ENCODE measurements at regions not wholly inside any gene's neighbourhood (a gene's known extent, or its start where the extent isn't known, plus 50 kb on each side); places are given as distances from the start of the nearest gene placed in this dataset.
A peak's percentile ranks its signal among the peaks of the same experiment; 100 is the strongest.

DNA sequence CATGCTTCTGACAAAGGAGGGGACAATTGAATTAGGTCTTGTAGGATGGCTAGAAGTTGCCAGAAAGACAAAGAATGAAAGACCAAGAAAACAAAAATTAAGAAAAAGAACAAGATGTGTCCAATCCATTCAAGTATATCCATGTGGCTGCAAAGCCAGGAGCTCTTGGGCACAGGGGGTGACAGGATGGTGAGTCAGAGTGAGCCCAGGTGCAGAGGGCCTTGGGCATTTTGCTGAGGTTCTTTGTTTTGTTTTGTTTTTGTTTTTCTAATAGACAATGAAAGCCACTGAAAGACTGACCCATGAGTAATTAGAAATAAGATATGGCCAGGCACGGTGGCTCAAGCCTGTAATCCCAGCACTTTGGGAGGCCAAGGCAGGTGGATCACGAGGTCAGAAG is 104.6 kb upstream of the KLHL29 start:
- BruUV-seq (replicated peaks), result no TSS peak
- ChIA-PET POLR2A (no interaction called here), RAD21 (ENCODE audit: low non-redundant PET in 1 of 2, low total read pairs in 2 of 2, uncharacterized antibody in 2 of 2, unreplicated experiment in 2 of 2) (no interaction called here), CTCF (no interaction called here)
- no peak overlapping the region for H3K4me2 ChIP-seq (ENCODE audit: low read length)
- DNase-seq (ENCODE audit: low read depth, low spot score) (no peak), ATAC-seq (peak; percentile 40; the same call in 1 of the 2 replicates)
- no peak overlapping the region for H3K9ac ChIP-seq (ENCODE audit: low read length)
- intact Hi-C loops (cut with micrococcal nuclease), result no loop called here
- no peak overlapping the region for H3K27ac ChIP-seq (ENCODE audit: low read depth, low read length)
- H3K79me2 ChIP-seq (ENCODE audit: insufficient read depth, low read length), result no peaks in the 10 kb centered on the region
- H3K36me3 ChIP-seq (ENCODE audit: control insufficient read depth in 1 of 2, insufficient read depth in 2 of 2, low read length in 2 of 2), result no peaks in the 10 kb centered on the region
- H3K4me1 ChIP-seq (ENCODE audit: control insufficient read depth in 1 of 2, insufficient read depth in 2 of 2, low read length in 2 of 2), result peaks cover 0 to 12% of the 10 kb centered on the region in 2 experiments; a peak in 1 of 4 replicates
- no peak overlapping the region for H3K4me3 ChIP-seq (replicated peaks in 1 of 2; ENCODE audit: low read depth in 1 of 2, low read length in 2 of 2)
- no peak overlapping the region for H2AFZ ChIP-seq (ENCODE audit: low read depth, low read length, poor library complexity, severe bottlenecking)
- TF ChIP-seq EZH2phosphoT487 (IDR thresholded peaks at IDR 0.05; ENCODE audit: borderline replicate concordance) (no peak), SP1 (IDR thresholded peaks at IDR 0.05; ENCODE audit: low read depth) (no peak), EGR1 (IDR thresholded peaks at IDR 0.05; ENCODE audit: low read depth) (no peak), SRF (IDR thresholded peaks at IDR 0.05; ENCODE audit: low read depth) (no peak), YY1 (IDR thresholded peaks at IDR 0.05; ENCODE audit: extremely low read depth, insufficient replicate concordance, low read depth, low read length) (no peak), CBX3 (IDR thresholded peaks at IDR 0.05; ENCODE audit: low read depth) (no peak), SIN3A (IDR thresholded peaks at IDR 0.05; ENCODE audit: low read depth) (no peak), EZH2 (IDR thresholded peaks at IDR 0.05) (no peak), TCF7L2 (IDR thresholded peaks at IDR 0.05; ENCODE audit: borderline replicate concordance, extremely low read depth, insufficient read depth, insufficient read length) (no peak), RAD21 (IDR thresholded peaks at IDR 0.05; ENCODE audit: low read depth) (no peak), POLR2A (IDR thresholded peaks at IDR 0.05; ENCODE audit: borderline replicate concordance, extremely low read depth, insufficient read depth, insufficient read length) (no peak), ZNF274 (IDR thresholded peaks at IDR 0.05; ENCODE audit: low read depth, low read length) (no peak), FOSL1 (IDR thresholded peaks at IDR 0.05; ENCODE audit: low read depth) (no peak)
- TF ChIP-seq, protein P1, sequence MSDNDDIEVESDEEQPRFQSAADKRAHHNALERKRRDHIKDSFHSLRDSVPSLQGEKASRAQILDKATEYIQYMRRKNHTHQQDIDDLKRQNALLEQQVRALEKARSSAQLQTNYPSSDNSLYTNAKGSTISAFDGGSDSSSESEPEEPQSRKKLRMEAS (IDR thresholded peaks at IDR 0.05), result no peak
- TF ChIP-seq, protein P2, sequence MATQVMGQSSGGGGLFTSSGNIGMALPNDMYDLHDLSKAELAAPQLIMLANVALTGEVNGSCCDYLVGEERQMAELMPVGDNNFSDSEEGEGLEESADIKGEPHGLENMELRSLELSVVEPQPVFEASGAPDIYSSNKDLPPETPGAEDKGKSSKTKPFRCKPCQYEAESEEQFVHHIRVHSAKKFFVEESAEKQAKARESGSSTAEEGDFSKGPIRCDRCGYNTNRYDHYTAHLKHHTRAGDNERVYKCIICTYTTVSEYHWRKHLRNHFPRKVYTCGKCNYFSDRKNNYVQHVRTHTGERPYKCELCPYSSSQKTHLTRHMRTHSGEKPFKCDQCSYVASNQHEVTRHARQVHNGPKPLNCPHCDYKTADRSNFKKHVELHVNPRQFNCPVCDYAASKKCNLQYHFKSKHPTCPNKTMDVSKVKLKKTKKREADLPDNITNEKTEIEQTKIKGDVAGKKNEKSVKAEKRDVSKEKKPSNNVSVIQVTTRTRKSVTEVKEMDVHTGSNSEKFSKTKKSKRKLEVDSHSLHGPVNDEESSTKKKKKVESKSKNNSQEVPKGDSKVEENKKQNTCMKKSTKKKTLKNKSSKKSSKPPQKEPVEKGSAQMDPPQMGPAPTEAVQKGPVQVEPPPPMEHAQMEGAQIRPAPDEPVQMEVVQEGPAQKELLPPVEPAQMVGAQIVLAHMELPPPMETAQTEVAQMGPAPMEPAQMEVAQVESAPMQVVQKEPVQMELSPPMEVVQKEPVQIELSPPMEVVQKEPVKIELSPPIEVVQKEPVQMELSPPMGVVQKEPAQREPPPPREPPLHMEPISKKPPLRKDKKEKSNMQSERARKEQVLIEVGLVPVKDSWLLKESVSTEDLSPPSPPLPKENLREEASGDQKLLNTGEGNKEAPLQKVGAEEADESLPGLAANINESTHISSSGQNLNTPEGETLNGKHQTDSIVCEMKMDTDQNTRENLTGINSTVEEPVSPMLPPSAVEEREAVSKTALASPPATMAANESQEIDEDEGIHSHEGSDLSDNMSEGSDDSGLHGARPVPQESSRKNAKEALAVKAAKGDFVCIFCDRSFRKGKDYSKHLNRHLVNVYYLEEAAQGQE (IDR thresholded peaks at IDR 0.05; ENCODE audit: low read depth), result no peak
- TF ChIP-seq, protein P3, sequence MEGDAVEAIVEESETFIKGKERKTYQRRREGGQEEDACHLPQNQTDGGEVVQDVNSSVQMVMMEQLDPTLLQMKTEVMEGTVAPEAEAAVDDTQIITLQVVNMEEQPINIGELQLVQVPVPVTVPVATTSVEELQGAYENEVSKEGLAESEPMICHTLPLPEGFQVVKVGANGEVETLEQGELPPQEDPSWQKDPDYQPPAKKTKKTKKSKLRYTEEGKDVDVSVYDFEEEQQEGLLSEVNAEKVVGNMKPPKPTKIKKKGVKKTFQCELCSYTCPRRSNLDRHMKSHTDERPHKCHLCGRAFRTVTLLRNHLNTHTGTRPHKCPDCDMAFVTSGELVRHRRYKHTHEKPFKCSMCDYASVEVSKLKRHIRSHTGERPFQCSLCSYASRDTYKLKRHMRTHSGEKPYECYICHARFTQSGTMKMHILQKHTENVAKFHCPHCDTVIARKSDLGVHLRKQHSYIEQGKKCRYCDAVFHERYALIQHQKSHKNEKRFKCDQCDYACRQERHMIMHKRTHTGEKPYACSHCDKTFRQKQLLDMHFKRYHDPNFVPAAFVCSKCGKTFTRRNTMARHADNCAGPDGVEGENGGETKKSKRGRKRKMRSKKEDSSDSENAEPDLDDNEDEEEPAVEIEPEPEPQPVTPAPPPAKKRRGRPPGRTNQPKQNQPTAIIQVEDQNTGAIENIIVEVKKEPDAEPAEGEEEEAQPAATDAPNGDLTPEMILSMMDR (IDR thresholded peaks at IDR 0.05 in 2 of 3, conservative IDR thresholded peaks at IDR 0.05 in 1 of 3; ENCODE audit: borderline replicate concordance in 1 of 3, insufficient read depth in 1 of 3, low read depth in 2 of 3, low read length in 2 of 3), result no peak
- TF ChIP-seq, protein P4, sequence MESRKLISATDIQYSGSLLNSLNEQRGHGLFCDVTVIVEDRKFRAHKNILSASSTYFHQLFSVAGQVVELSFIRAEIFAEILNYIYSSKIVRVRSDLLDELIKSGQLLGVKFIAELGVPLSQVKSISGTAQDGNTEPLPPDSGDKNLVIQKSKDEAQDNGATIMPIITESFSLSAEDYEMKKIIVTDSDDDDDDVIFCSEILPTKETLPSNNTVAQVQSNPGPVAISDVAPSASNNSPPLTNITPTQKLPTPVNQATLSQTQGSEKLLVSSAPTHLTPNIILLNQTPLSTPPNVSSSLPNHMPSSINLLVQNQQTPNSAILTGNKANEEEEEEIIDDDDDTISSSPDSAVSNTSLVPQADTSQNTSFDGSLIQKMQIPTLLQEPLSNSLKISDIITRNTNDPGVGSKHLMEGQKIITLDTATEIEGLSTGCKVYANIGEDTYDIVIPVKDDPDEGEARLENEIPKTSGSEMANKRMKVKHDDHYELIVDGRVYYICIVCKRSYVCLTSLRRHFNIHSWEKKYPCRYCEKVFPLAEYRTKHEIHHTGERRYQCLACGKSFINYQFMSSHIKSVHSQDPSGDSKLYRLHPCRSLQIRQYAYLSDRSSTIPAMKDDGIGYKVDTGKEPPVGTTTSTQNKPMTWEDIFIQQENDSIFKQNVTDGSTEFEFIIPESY (IDR thresholded peaks at IDR 0.05; ENCODE audit: extremely low read depth, insufficient replicate concordance, low read length), result no peak
- TF ChIP-seq, protein P5, sequence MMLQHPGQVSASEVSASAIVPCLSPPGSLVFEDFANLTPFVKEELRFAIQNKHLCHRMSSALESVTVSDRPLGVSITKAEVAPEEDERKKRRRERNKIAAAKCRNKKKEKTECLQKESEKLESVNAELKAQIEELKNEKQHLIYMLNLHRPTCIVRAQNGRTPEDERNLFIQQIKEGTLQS (IDR thresholded peaks at IDR 0.05), result no peak
- no peaks in the 10 kb centered on the region for H3K9me3 ChIP-seq (ENCODE audit: control insufficient read depth in 1 of 2, insufficient read depth in 1 of 2, low read depth in 1 of 2, low read length in 2 of 2)
- no peaks in the 10 kb centered on the region for H3K9me2 ChIP-seq (ENCODE audit: insufficient read depth)
- H3K27me3 ChIP-seq (ENCODE audit: insufficient read depth, low read length), result peaks cover 3% of the 10 kb centered on the region
- H4K20me1 ChIP-seq (ENCODE audit: insufficient read depth), result no peaks in the 10 kb centered on the region
